ENCODE measurements at regions not wholly inside any gene's neighbourhood (a gene's known extent, or its start where the extent isn't known, plus 50 kb on each side); places are given as distances from the start of the nearest gene placed in this dataset.

GRCh38 chr1:187513190-187513589 lies 684.4 kb downstream of the PLA2G4A start:
- Mint-ChIP-seq H3K36me3 (ENCODE audit: insufficient read depth) (peaks cover under 1% of the 10 kb centered on the region), H3K27ac (no peak overlapping the region), H3K4me1 (ENCODE audit: low read depth in 2 of 2) (no peaks in the 10 kb centered on the region), H3K9me3 (peaks cover 13 to 15% of the 10 kb centered on the region in 2 donors), H3K27me3 (no peaks in the 10 kb centered on the region), H3K4me3 (no peak overlapping the region)
- ATAC-seq (replicated peaks) = no peak
- DNase-seq = no peak

DNA sequence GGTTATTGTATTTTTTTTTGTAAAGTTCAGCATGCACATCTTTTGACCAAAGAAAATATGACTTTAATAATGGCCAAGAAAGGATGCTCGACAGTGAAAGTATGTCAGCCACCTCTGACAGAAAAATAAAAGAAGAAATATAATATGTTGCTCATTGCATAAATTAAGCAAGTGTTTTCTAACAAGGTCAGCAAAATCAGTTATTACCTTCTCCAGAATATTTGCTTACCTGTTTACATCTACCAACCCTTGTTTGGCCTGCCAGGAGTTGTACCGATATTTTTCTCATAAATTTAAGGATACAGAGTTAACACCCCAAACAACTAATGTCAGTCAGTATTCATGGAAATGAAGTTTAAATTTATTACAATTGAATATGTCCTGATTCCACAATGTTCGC lies 685.4 kb downstream of the PLA2G4A start:
- peaks cover 3% of the 10 kb centered on the region for H3K36me3 Mint-ChIP-seq (ENCODE audit: insufficient read depth)
- no peaks in the 10 kb centered on the region for H3K27me3 Mint-ChIP-seq
- no peak for ATAC-seq (replicated peaks)
- no peak overlapping the region for H3K4me3 Mint-ChIP-seq
- peaks cover 11 to 15% of the 10 kb centered on the region in 2 donors for H3K9me3 Mint-ChIP-seq
- no peak overlapping the region for H3K27ac Mint-ChIP-seq
- H3K4me1 Mint-ChIP-seq (ENCODE audit: low read depth in 2 of 2) = no peaks in the 10 kb centered on the region
- DNase-seq = no peak

GRCh38 chr1:187516874-187517273 lies 688.1 kb downstream of the PLA2G4A start:
- peaks cover 4 to 8% of the 10 kb centered on the region in 2 donors for H3K9me3 Mint-ChIP-seq
- H3K4me1 Mint-ChIP-seq (ENCODE audit: low read depth in 2 of 2) = no peaks in the 10 kb centered on the region
- no peak overlapping the region for H3K27ac Mint-ChIP-seq
- H3K27me3 Mint-ChIP-seq = no peaks in the 10 kb centered on the region
- no peak for DNase-seq
- no peak overlapping the region for H3K4me3 Mint-ChIP-seq
- H3K36me3 Mint-ChIP-seq (ENCODE audit: insufficient read depth) = peaks cover 3% of the 10 kb centered on the region
- ATAC-seq (replicated peaks) = no peak

DNA sequence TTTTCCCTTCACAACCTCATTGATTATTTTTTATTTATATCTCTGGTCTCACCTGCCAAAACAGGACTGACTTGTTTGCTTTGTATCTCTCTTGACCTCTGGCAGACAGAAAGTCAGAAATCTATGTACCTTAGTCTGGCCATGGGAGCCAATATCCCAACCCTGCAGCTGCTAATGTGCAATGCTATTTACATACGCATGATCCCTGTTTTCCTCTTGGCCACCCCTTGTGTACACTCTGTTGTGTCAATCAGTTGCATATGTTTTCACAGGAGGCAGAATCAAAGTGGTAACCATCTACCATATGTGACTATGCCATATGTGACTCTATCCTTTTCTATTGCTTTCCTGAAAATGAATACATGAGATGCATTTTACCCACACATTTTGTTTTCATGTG lies 688.8 kb downstream of the PLA2G4A start:
- no peaks in the 10 kb centered on the region for H3K4me1 Mint-ChIP-seq (ENCODE audit: low read depth in 2 of 2)
- no peaks in the 10 kb centered on the region for H3K27me3 Mint-ChIP-seq
- peaks cover 3% of the 10 kb centered on the region for H3K36me3 Mint-ChIP-seq (ENCODE audit: insufficient read depth)
- DNase-seq (no peak), ATAC-seq (replicated peaks) (no peak)
- no peak overlapping the region for H3K27ac Mint-ChIP-seq
- H3K9me3 Mint-ChIP-seq = peaks cover 1 to 4% of the 10 kb centered on the region in 2 donors
- H3K4me3 Mint-ChIP-seq = no peak overlapping the region

DNA sequence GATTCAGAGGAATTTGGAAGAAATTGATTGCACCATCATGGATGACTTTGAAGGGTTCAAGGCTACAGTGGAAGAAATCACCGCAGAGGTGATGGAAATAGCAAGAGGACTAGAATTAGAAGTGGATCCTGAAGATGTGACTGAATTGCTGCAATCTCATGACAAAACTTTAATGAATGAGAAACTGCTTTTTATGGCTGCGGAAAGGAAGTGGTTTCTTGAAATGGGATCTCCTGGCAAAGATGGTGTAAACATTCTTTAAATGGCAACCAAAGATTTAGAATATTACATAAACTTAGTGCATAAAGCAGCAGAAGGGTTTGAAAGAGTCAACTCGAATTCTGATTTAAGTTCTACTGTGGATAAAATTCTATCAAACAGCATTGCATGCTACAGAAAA lies 698.6 kb downstream of the PLA2G4A start:
- Mint-ChIP-seq H3K36me3 (ENCODE audit: insufficient read depth) (no peaks in the 10 kb centered on the region), H3K27me3 (no peaks in the 10 kb centered on the region), H3K9me3 (peaks cover 5 to 11% of the 10 kb centered on the region in 2 donors), H3K4me1 (ENCODE audit: low read depth in 2 of 2) (no peaks in the 10 kb centered on the region), H3K4me3 (no peak overlapping the region), H3K27ac (no peak overlapping the region)
- ATAC-seq (replicated peaks) (no peak), DNase-seq (no peak)

GRCh38 chr1:187537936-187538335 lies 709.2 kb downstream of the PLA2G4A start:
- H3K36me3 Mint-ChIP-seq (ENCODE audit: insufficient read depth) = no peaks in the 10 kb centered on the region
- H3K27ac Mint-ChIP-seq = no peak overlapping the region
- DNase-seq (no peak), ATAC-seq (replicated peaks) (no peak)
- no peaks in the 10 kb centered on the region for H3K4me1 Mint-ChIP-seq (ENCODE audit: low read depth in 2 of 2)
- H3K27me3 Mint-ChIP-seq = no peaks in the 10 kb centered on the region
- peaks cover 7% of the 10 kb centered on the region in 2 donors for H3K9me3 Mint-ChIP-seq
- no peak overlapping the region for H3K4me3 Mint-ChIP-seq

DNA sequence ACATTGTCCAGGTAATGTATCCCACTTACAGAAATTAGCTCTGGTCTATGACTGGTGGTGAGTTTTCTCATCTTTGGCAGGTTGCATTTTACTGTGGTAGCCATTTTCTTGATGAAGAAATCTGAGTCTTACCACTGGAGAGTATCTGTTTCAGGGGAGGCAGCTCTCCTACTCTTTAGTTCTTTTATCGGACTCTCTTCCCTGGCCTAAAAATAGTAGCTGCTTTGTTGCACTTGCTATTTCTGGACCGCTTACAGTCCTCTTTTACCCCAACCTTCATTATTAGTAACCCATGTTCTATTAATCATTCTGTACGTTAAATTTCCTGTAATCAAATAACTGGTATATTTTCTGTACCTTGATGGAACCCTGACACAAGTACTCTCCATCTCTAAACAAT lies 720.8 kb downstream of the PLA2G4A start:
- Mint-ChIP-seq H3K27me3 (no peaks in the 10 kb centered on the region), H3K9me3 (peaks cover 11 to 13% of the 10 kb centered on the region in 2 donors), H3K4me3 (no peak overlapping the region), H3K4me1 (ENCODE audit: low read depth in 2 of 2) (no peaks in the 10 kb centered on the region), H3K27ac (no peak overlapping the region), H3K36me3 (ENCODE audit: insufficient read depth) (no peaks in the 10 kb centered on the region)
- DNase-seq = no peak
- ATAC-seq (replicated peaks) = no peak

GRCh38 chr1:187551061-187551460 lies 722.3 kb downstream of the PLA2G4A start:
- H3K9me3 Mint-ChIP-seq = peaks cover 7 to 12% of the 10 kb centered on the region in 2 donors
- no peaks in the 10 kb centered on the region for H3K27me3 Mint-ChIP-seq
- no peak for DNase-seq
- H3K36me3 Mint-ChIP-seq (ENCODE audit: insufficient read depth) = no peaks in the 10 kb centered on the region
- H3K27ac Mint-ChIP-seq = no peak overlapping the region
- H3K4me3 Mint-ChIP-seq = no peak overlapping the region
- H3K4me1 Mint-ChIP-seq (ENCODE audit: low read depth in 2 of 2) = no peaks in the 10 kb centered on the region
- ATAC-seq (replicated peaks) = no peak

- Mint-ChIP-seq H3K36me3 (ENCODE audit: insufficient read depth) (no peaks in the 10 kb centered on the region), H3K4me3 (no peak overlapping the region), H3K27me3 (no peaks in the 10 kb centered on the region), H3K27ac (no peak overlapping the region), H3K9me3 (peaks cover 10% of the 10 kb centered on the region in 2 donors), H3K4me1 (ENCODE audit: low read depth in 2 of 2) (no peaks in the 10 kb centered on the region)
- no peak for ATAC-seq (replicated peaks)
- no peak for DNase-seq
Observed at GRCh38 chr1:187563191-187563590, 734.4 kb downstream of the PLA2G4A start.

DNA sequence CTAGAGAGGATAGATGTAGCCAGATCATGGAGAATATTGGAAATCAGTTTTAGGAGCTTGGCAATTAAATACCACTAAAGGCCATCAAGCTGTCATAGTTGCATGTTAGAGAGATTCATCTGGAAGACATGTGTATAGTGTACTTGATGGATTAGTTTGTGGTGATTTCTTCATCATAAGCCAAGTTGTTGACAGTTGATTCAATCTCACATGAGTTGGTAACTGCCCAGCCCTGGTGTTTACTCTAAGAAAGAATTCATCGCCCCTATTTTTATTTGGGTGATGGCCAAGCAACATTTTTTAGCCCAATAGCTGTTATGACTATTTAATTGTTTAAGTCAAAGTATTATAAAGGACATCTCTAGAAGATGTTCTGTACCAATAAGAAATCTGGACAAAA lies 737.6 kb downstream of the PLA2G4A start:
- H3K27ac Mint-ChIP-seq = no peak overlapping the region
- H3K36me3 Mint-ChIP-seq (ENCODE audit: insufficient read depth) = no peaks in the 10 kb centered on the region
- H3K27me3 Mint-ChIP-seq = no peaks in the 10 kb centered on the region
- no peak overlapping the region for H3K4me3 Mint-ChIP-seq
- H3K4me1 Mint-ChIP-seq (ENCODE audit: low read depth in 2 of 2) = no peaks in the 10 kb centered on the region
- no peak for ATAC-seq (replicated peaks)
- peaks cover 0 to 5% of the 10 kb centered on the region in 2 donors for H3K9me3 Mint-ChIP-seq
- DNase-seq = no peak

- Mint-ChIP-seq H3K4me1 (ENCODE audit: low read depth in 2 of 2) (no peaks in the 10 kb centered on the region), H3K27me3 (no peaks in the 10 kb centered on the region), H3K4me3 (no peak overlapping the region), H3K27ac (no peak overlapping the region), H3K36me3 (ENCODE audit: insufficient read depth) (no peaks in the 10 kb centered on the region), H3K9me3 (peaks cover 0 to 2% of the 10 kb centered on the region in 2 donors)
- ATAC-seq (replicated peaks) = no peak
- DNase-seq = no peak
Observed at GRCh38 chr1:187568067-187568466, 739.3 kb downstream of the PLA2G4A start.

DNA sequence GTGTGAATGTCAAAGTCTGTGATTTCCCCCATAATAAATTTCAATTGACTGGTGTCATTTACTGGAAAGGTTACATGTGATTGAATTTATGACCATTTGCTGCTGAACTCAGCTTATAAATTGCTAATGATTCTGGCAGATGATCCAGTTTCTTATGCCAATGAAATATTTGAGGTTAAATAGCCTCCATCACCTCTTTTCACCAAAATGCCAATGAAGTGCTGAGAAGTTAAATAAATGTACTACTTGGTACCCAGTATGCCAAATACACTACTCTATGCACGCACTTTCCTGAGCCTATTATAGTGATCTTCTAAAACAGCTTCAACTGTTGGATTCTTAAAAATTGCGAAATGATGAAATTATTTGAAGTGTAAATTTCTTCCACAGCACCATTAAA lies 741.4 kb downstream of the PLA2G4A start:
- DNase-seq (no peak), ATAC-seq (replicated peaks) (no peak)
- Mint-ChIP-seq H3K36me3 (ENCODE audit: insufficient read depth) (no peaks in the 10 kb centered on the region), H3K4me1 (ENCODE audit: low read depth in 2 of 2) (no peaks in the 10 kb centered on the region), H3K4me3 (no peak overlapping the region), H3K9me3 (peaks cover 0 to 3% of the 10 kb centered on the region in 2 donors), H3K27ac (no peak overlapping the region), H3K27me3 (no peaks in the 10 kb centered on the region)

DNA sequence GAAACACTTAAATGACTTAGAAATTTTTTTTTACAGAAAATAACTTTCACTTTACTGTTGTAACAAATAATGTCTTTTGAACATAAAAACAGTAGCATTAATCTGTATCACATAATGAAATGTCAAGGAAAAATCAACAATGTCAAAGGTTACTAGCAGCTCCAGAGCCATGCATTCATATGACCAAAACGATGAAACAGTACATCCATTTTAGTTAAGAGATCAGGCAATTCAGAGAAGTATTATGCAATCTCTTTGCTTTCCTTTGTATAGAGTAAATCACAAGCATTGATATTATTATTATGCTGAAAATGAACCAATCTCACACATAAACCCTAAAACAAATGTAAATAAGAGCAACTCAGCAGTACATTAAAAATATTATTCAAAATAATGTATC lies 748.9 kb downstream of the PLA2G4A start:
- peaks cover 9 to 11% of the 10 kb centered on the region in 2 donors for H3K9me3 Mint-ChIP-seq
- no peak for ATAC-seq (replicated peaks)
- no peak overlapping the region for H3K27ac Mint-ChIP-seq
- no peaks in the 10 kb centered on the region for H3K36me3 Mint-ChIP-seq (ENCODE audit: insufficient read depth)
- H3K27me3 Mint-ChIP-seq = no peaks in the 10 kb centered on the region
- no peak for DNase-seq
- H3K4me1 Mint-ChIP-seq (ENCODE audit: low read depth in 2 of 2) = no peaks in the 10 kb centered on the region
- no peak overlapping the region for H3K4me3 Mint-ChIP-seq

- Mint-ChIP-seq H3K27ac (no peak overlapping the region), H3K4me3 (no peak overlapping the region), H3K36me3 (ENCODE audit: insufficient read depth) (no peaks in the 10 kb centered on the region), H3K9me3 (peaks cover 5 to 7% of the 10 kb centered on the region in 2 donors), H3K27me3 (no peaks in the 10 kb centered on the region), H3K4me1 (ENCODE audit: low read depth in 2 of 2) (no peaks in the 10 kb centered on the region)
- no peak for ATAC-seq (replicated peaks)
- DNase-seq = no peak
Observed at GRCh38 chr1:187588917-187589316, 760.2 kb downstream of the PLA2G4A start.

DNA sequence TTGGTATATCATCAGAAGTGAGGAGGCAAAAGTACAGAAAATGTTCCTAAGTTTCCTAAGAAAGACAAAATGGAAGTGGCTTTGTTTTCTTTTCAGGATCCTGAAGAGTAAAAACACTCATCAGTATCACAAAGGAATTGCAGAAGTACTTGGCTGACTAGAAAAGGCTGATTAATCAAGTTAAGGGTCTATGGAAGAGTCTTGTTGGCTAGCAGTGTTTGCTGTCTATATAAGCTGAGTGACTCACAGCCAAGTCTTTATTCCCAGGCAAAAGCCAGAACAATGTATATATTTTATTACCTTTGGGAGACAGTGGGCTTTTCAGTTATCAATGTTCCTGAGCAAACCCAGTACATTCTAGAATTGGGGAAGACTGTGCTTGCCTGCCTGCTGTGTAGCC lies 777.0 kb downstream of the PLA2G4A start:
- no peak overlapping the region for H3K27ac Mint-ChIP-seq
- ATAC-seq (replicated peaks) = no peak

More for the DNA sequence above, 777.0 kb downstream of the PLA2G4A start:
- Mint-ChIP-seq H3K4me3 (no peak overlapping the region), H3K27me3 (no peaks in the 10 kb centered on the region), H3K9me3 (peaks cover 6 to 15% of the 10 kb centered on the region in 2 donors), H3K4me1 (ENCODE audit: low read depth in 2 of 2) (no peaks in the 10 kb centered on the region), H3K36me3 (ENCODE audit: insufficient read depth) (peaks cover 4% of the 10 kb centered on the region)
- DNase-seq = no peak
